ENCODE measurements at regions not wholly inside any gene's neighbourhood (a gene's known extent, or its start where the extent isn't known, plus 50 kb on each side); places are given as distances from the start of the nearest gene placed in this dataset.

DNA sequence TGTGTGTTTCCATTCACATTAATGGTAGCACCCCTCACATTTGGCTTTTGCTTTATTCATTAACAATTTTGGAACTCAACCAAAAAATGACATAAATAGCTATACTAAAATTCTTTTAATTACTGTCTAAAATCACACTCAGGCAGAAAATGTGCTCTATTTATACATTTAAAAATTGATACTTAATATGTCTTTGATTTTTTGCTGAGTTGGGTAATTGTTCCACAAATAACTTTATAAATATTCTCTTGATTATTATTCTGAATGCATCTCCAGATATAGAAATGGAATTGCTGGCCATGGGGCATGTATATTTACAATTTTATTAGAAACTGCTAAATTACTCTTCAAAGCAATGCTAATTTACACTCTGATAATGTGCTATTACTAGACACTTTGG is 658.7 kb upstream of the CHRM3 start:
- Mint-ChIP-seq H3K27me3 (no peaks in the 10 kb centered on the region), H3K9me3 (ENCODE audit: insufficient read depth) (no peaks in the 10 kb centered on the region), H3K27ac (no peak overlapping the region), H3K4me1 (no peaks in the 10 kb centered on the region), H3K4me3 (no peak overlapping the region)
- ChIA-PET CTCF (no interaction called here), POLR2A (no interaction called here)
- H3K9me3 ChIP-seq (ENCODE audit: control extremely low read depth in 1 of 3, control insufficient read depth in 2 of 3, insufficient read depth in 1 of 3, low read length in 2 of 3), result peaks cover 0 to 2% (median 0%) of the 10 kb centered on the region in 3 donors
- DNase-seq, result no peak
- H3K27me3 ChIP-seq (replicated peaks in 1 of 4; ENCODE audit: control extremely low read depth in 1 of 4, control insufficient read depth in 3 of 4, insufficient read depth in 4 of 4, low read length in 3 of 4), result no peaks in the 10 kb centered on the region
- TF ChIP-seq EZH2 (IDR thresholded peaks at IDR 0.05; ENCODE audit: borderline replicate concordance, insufficient read depth, low read depth, low read length, poor library complexity, severe bottlenecking), result no peak
- TF ChIP-seq, protein P1, sequence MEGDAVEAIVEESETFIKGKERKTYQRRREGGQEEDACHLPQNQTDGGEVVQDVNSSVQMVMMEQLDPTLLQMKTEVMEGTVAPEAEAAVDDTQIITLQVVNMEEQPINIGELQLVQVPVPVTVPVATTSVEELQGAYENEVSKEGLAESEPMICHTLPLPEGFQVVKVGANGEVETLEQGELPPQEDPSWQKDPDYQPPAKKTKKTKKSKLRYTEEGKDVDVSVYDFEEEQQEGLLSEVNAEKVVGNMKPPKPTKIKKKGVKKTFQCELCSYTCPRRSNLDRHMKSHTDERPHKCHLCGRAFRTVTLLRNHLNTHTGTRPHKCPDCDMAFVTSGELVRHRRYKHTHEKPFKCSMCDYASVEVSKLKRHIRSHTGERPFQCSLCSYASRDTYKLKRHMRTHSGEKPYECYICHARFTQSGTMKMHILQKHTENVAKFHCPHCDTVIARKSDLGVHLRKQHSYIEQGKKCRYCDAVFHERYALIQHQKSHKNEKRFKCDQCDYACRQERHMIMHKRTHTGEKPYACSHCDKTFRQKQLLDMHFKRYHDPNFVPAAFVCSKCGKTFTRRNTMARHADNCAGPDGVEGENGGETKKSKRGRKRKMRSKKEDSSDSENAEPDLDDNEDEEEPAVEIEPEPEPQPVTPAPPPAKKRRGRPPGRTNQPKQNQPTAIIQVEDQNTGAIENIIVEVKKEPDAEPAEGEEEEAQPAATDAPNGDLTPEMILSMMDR (IDR thresholded peaks at IDR 0.05), result no peak
- H3K4me3 ChIP-seq (ENCODE audit: control extremely low read depth in 1 of 5, extremely low read depth in 1 of 5, insufficient read depth in 1 of 5, low read depth in 2 of 5, low read length in 4 of 5), result no peak overlapping the region
- H2AFZ ChIP-seq (ENCODE audit: insufficient read depth, low read depth, low read length, poor library complexity, severe bottlenecking), result no peak overlapping the region
- no peak for ATAC-seq (ENCODE audit: low read depth)
- no peaks in the 10 kb centered on the region for H4K20me1 ChIP-seq (ENCODE audit: control insufficient read depth, insufficient read depth, low read length, poor library complexity, severe bottlenecking)
- no peaks in the 10 kb centered on the region for H3K4me1 ChIP-seq (ENCODE audit: control insufficient read depth in 2 of 2, insufficient read depth in 2 of 2, low read length in 2 of 2)
- H3K4me2 ChIP-seq (replicated peaks; ENCODE audit: low read depth, low read length, poor library complexity, severe bottlenecking), result no peak overlapping the region
- H3K9ac ChIP-seq (ENCODE audit: low read length), result no peak overlapping the region
- intact Hi-C loops (cut with micrococcal nuclease), result no loop called here
- H3K79me2 ChIP-seq (ENCODE audit: control insufficient read depth, insufficient read depth, low read length), result no peaks in the 10 kb centered on the region
- no peak overlapping the region for H3K27ac ChIP-seq (ENCODE audit: low read length in 2 of 2)
- no peaks in the 10 kb centered on the region for H3K36me3 ChIP-seq (replicated peaks in 1 of 2; ENCODE audit: control extremely low read depth in 1 of 2, control insufficient read depth in 1 of 2, extremely low read depth in 1 of 2, insufficient read depth in 2 of 2, low read length in 1 of 2)

DNA sequence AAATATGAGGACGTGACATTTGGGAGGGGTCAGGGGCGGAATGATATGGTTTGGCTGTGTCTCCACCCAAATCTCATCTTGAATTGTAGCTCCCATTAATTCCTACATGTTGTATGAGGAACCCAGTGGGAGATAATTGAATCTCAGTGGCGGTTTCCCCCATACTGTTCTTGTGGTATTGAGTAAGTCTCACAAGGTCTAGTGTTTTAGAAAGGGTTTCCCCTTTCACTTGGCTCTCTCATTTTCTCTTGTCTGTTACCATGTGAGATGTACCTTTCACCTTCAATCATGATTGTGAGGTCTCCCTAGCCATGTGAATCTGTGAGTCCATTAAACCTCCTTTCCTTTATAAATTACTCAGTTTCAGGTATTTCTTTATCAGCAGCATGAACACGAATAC is 663.6 kb upstream of the CHRM3 start:
- no CpG with 5 or more reads among the region's 4 CpGs for WGBS (ENCODE audit: insufficient coverage)
- Mint-ChIP-seq H3K9me3 (ENCODE audit: insufficient read depth) (peaks cover 5% of the 10 kb centered on the region), H3K4me3 (no peak overlapping the region), H3K4me1 (no peaks in the 10 kb centered on the region), H3K27me3 (no peaks in the 10 kb centered on the region), H3K27ac (no peak overlapping the region)
- Histone ChIP-seq H3K4me2 (replicated peaks; ENCODE audit: low read depth, low read length, poor library complexity, severe bottlenecking) (no peak overlapping the region), H3K27me3 (replicated peaks in 1 of 4; ENCODE audit: control extremely low read depth in 1 of 4, control insufficient read depth in 3 of 4, insufficient read depth in 4 of 4, low read length in 3 of 4) (no peaks in the 10 kb centered on the region), H3K79me2 (ENCODE audit: control insufficient read depth, insufficient read depth, low read length) (no peaks in the 10 kb centered on the region), H3K4me3 (ENCODE audit: control extremely low read depth in 1 of 5, extremely low read depth in 1 of 5, insufficient read depth in 1 of 5, low read depth in 2 of 5, low read length in 4 of 5) (no peak overlapping the region), H4K20me1 (ENCODE audit: control insufficient read depth, insufficient read depth, low read length, poor library complexity, severe bottlenecking) (no peaks in the 10 kb centered on the region), H3K4me1 (ENCODE audit: control insufficient read depth in 2 of 2, insufficient read depth in 2 of 2, low read length in 2 of 2) (no peaks in the 10 kb centered on the region), H3K36me3 (replicated peaks in 1 of 2; ENCODE audit: control extremely low read depth in 1 of 2, control insufficient read depth in 1 of 2, extremely low read depth in 1 of 2, insufficient read depth in 2 of 2, low read length in 1 of 2) (no peaks in the 10 kb centered on the region), H2AFZ (ENCODE audit: insufficient read depth, low read depth, low read length, poor library complexity, severe bottlenecking) (no peak overlapping the region), H3K27ac (ENCODE audit: low read length in 2 of 2) (no peak overlapping the region), H3K9me3 (ENCODE audit: control extremely low read depth in 1 of 3, control insufficient read depth in 2 of 3, insufficient read depth in 1 of 3, low read length in 2 of 3) (peaks cover 0 to 7% (median 2%) of the 10 kb centered on the region in 3 donors), H3K9ac (ENCODE audit: low read length) (no peak overlapping the region)
- intact Hi-C loops (cut with micrococcal nuclease), result no loop called here
- TF ChIP-seq, protein P1 (IDR thresholded peaks at IDR 0.05), result no peak
- TF ChIP-seq EZH2 (IDR thresholded peaks at IDR 0.05; ENCODE audit: borderline replicate concordance, insufficient read depth, low read depth, low read length, poor library complexity, severe bottlenecking), result no peak
- ATAC-seq (ENCODE audit: low read depth) (no peak), DNase-seq (no peak)
- ChIA-PET POLR2A (no interaction called here), CTCF (no interaction called here)

Data from B cell (primary cell).